NCI-H748 (cell line): ENCODE measurements at regions not wholly inside any gene's neighbourhood (a gene's known extent, or its start where the extent isn't known, plus 50 kb on each side); places are given as distances from the start of the nearest gene placed in this dataset.

Experiments used
- DNase-seq: peaks from one replicate; lab custom pipeline; 2025; ENCODE audit not compliant: unreplicated experiment; lab: John Stamatoyannopoulos, UW

- no peak for DNase-seq
Observed at GRCh38 chr16:65666132-65666941, 544.5 kb upstream of the CDH11 start.

- no peak for DNase-seq
Observed at GRCh38 chr16:65665586-65665985, 543.7 kb upstream of the CDH11 start.

GRCh38 chr16:65663774-65664173 lies 541.9 kb upstream of the CDH11 start:
- no peak for DNase-seq

GRCh38 chr16:65662256-65662655 lies 540.4 kb upstream of the CDH11 start:
- DNase-seq = peak; percentile 62

- no peak for DNase-seq
Observed at GRCh38 chr16:65661558-65661957, 539.7 kb upstream of the CDH11 start.

- DNase-seq = no peak
Observed at GRCh38 chr16:65660390-65660789, 538.5 kb upstream of the CDH11 start.

GRCh38 chr16:65659758-65660157 lies 537.9 kb upstream of the CDH11 start:
- no peak for DNase-seq

- DNase-seq = no peak
Observed at GRCh38 chr16:65658787-65659220, 536.9 kb upstream of the CDH11 start.

GRCh38 chr16:65658349-65658748 lies 536.5 kb upstream of the CDH11 start:
- DNase-seq = no peak

GRCh38 chr16:65657556-65657955 lies 535.7 kb upstream of the CDH11 start:
- DNase-seq = no peak

- DNase-seq = peak; percentile 7
Observed at GRCh38 chr16:65657071-65657494, 535.2 kb upstream of the CDH11 start.

GRCh38 chr16:65655802-65656201 lies 533.9 kb upstream of the CDH11 start:
- no peak for DNase-seq

- DNase-seq = no peak
Observed at GRCh38 chr16:65648101-65648500, 526.2 kb upstream of the CDH11 start.

- peak; percentile 51 for DNase-seq
Observed at GRCh38 chr16:65644821-65645220, 523.0 kb upstream of the CDH11 start.

GRCh38 chr16:65641762-65642289 lies 520.0 kb upstream of the CDH11 start:
- DNase-seq = peak; percentile 7

- no peak for DNase-seq
Observed at GRCh38 chr16:65641049-65641761, 519.3 kb upstream of the CDH11 start.

- no peak for DNase-seq
Observed at GRCh38 chr16:65634833-65635232, 513.0 kb upstream of the CDH11 start.

GRCh38 chr16:65634291-65634690 lies 512.4 kb upstream of the CDH11 start:
- no peak for DNase-seq

- no peak for DNase-seq
Observed at GRCh38 chr16:65624666-65625065, 502.8 kb upstream of the CDH11 start.

GRCh38 chr16:65624229-65624628 lies 502.4 kb upstream of the CDH11 start:
- DNase-seq = no peak

- DNase-seq = no peak
Observed at GRCh38 chr16:65622871-65623270, 501.0 kb upstream of the CDH11 start.

- DNase-seq = no peak
Observed at GRCh38 chr16:65622151-65622550, 500.3 kb upstream of the CDH11 start.
